Kidney (tissue), 13 donors: ENCODE measurements at regions not wholly inside any gene's neighbourhood (a gene's known extent, or its start where the extent isn't known, plus 50 kb on each side); places are given as distances from the start of the nearest gene placed in this dataset.

Experiments used
- DNase-seq, 5 donors: peaks; one replicate each; pipeline ENCODE4 v3.0.0-alpha.2; 2013 to 2020
- FAIRE-seq: peaks from 2 replicates; lab custom pipeline; 2012; peaks lifted over from hg19 to GRCh38; lab: Jason Lieb, UNC
- H3K27ac ChIP-seq, 2 donors: one replicate each; pipeline ENCODE4 v1.7.0; 2013; ENCODE audit warnings: low read depth in 2 of 2, low read length in 2 of 2, inconsistent platforms in 1 of 2
- H3K27me3 ChIP-seq: one replicate; pipeline ENCODE4 v1.7.1; 2013; ENCODE audit warnings: low read length, inconsistent platforms; ENCODE audit not compliant: control insufficient read depth, insufficient read depth
- H3K36me3 ChIP-seq, 3 donors: one replicate each; pipeline versions ENCODE4 v1.7.0 to v1.7.1; 2013; ENCODE audit warnings: low read length in 3 of 3, control low read depth in 1 of 3, inconsistent platforms in 1 of 3; ENCODE audit not compliant: insufficient read depth in 3 of 3, control insufficient read depth in 2 of 3
- H3K4me1 ChIP-seq, 3 donors: one replicate each; pipeline versions ENCODE4 v1.7.0 to v1.7.1; 2013; ENCODE audit warnings: low read length in 3 of 3, inconsistent platforms in 1 of 3, low read depth in 1 of 3; ENCODE audit not compliant: control insufficient read depth in 2 of 3, insufficient read depth in 2 of 3
- H3K4me3 ChIP-seq, 3 donors: one replicate each; pipeline versions ENCODE4 v1.7.0 to v1.8.1; 2013; ENCODE audit warnings: low read length in 3 of 3, control low read depth in 1 of 3, inconsistent platforms in 1 of 3
- H3K9ac ChIP-seq, 3 donors: one replicate each; pipeline versions ENCODE4 v1.7.0 to v1.7.1; 2013; ENCODE audit warnings: low read length in 3 of 3, control low read depth in 1 of 3, inconsistent platforms in 1 of 3
- H3K9me3 ChIP-seq, 3 donors: one replicate each; pipeline versions ENCODE4 v1.7.0 to v1.7.1; 2013; ENCODE audit warnings: low read length in 3 of 3, control low read depth in 1 of 3, inconsistent platforms in 1 of 3; ENCODE audit not compliant: control insufficient read depth in 2 of 3, insufficient read depth in 1 of 3
- CTCF ChIP-seq: IDR thresholded peaks from 3 replicates; pipeline ENCODE4 v1.5.1; 2012; ENCODE audit warnings: mild to moderate bottlenecking, moderate library complexity, borderline replicate concordance; ENCODE audit not compliant: insufficient read depth; ENCODE audit errors: extremely low read depth
- intact Hi-C: fragments of 100-400 bp; cut with DNase I; formaldehyde crosslinking; loops from one replicate; pipeline ENCODE4 v1.11.1; 2022
- donor health status: control.
- donor health status: control.
- donor health status: control.
- donor health status: control.
- donor health status: control.
- donor health status: DM: yes; HTN: yes; CAD: no.
- donor health status: Normal renal cell carcinoma (clear cell type).

GRCh38 chr7:42673951-42674350, 237.9 kb downstream of the C7orf25 start:
- H3K4me3 ChIP-seq = no peak overlapping the region
- DNase-seq (no peak), FAIRE-seq (no peak)
- TF ChIP-seq CTCF = no peak
- no peaks in the 10 kb centered on the region for H3K36me3 ChIP-seq
- no peak overlapping the region for H3K9ac ChIP-seq
- H3K4me1 ChIP-seq = no peaks in the 10 kb centered on the region
- H3K9me3 ChIP-seq = no peaks in the 10 kb centered on the region
- no peak overlapping the region for H3K27ac ChIP-seq
- no peaks in the 10 kb centered on the region for H3K27me3 ChIP-seq
- intact Hi-C loops = no loop called here

- FAIRE-seq = no peak
- Histone ChIP-seq H3K36me3 (no peaks in the 10 kb centered on the region), H3K9me3 (peaks cover 0 to under 1% (median 0%) of the 10 kb centered on the region in 3 donors), H3K4me1 (no peaks in the 10 kb centered on the region), H3K9ac (no peak overlapping the region), H3K27me3 (no peaks in the 10 kb centered on the region), H3K4me3 (no peak overlapping the region), H3K27ac (no peak overlapping the region)
- no peak for TF ChIP-seq CTCF
- no peak for DNase-seq
- intact Hi-C loops = no loop called here
These were observed 239.4 kb downstream of the C7orf25 start for GRCh38 chr7:42672339-42672999.

GRCh38 chr7:42671627-42672026, 240.2 kb downstream of the C7orf25 start:
- Histone ChIP-seq H3K9me3 (peaks cover 0 to 6% (median 1%) of the 10 kb centered on the region in 3 donors), H3K4me1 (no peaks in the 10 kb centered on the region), H3K36me3 (no peaks in the 10 kb centered on the region), H3K4me3 (no peak overlapping the region), H3K9ac (no peak overlapping the region), H3K27me3 (no peaks in the 10 kb centered on the region), H3K27ac (no peak overlapping the region)
- no peak for FAIRE-seq
- DNase-seq = no peak
- intact Hi-C loops = no loop called here
- TF ChIP-seq CTCF = no peak

GRCh38 chr7:42666994-42667393, 244.9 kb downstream of the C7orf25 start:
- no peak for TF ChIP-seq CTCF
- Histone ChIP-seq H3K9ac (no peak overlapping the region), H3K4me1 (no peaks in the 10 kb centered on the region), H3K27me3 (no peaks in the 10 kb centered on the region), H3K4me3 (no peak overlapping the region), H3K9me3 (peaks cover 0 to 6% (median 5%) of the 10 kb centered on the region in 3 donors), H3K36me3 (no peaks in the 10 kb centered on the region), H3K27ac (no peak overlapping the region)
- DNase-seq = no peak
- no peak for FAIRE-seq
- intact Hi-C loops = no loop called here
